Pons (tissue), 1 donor: ENCODE measurements at regions not wholly inside any gene's neighbourhood (a gene's known extent, or its start where the extent isn't known, plus 50 kb on each side); places are given as distances from the start of the nearest gene placed in this dataset.

Experiments
- DNase-seq: peaks from one replicate; pipeline ENCODE4 v3.0.0-alpha.2; 2016; ENCODE audit warnings: low spot score

DNA sequence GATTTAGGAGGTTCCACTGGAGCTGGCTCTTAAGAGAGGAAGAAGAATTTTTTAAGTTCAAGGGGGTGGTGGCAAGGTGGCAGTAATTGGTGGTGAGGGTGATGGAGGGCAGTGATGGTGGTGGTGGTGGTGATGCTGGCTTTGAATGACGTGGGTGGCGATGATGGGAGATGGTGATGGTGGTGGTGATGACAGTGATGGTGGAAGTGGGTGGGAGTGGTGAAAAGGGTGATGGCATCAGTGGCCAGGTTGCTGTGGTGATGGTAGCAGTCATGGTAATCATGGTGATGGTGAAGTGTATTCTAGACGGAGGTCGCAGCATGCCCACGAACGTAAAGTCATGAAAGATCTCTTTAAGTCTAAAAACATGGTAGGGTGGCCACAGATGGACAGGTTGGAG is 197.3 kb downstream of the PTEN start:
- DNase-seq: no peak

- no peak for DNase-seq
Measured at GRCh38 chr10:88062385-88062784, 199.0 kb downstream of the PTEN start.

- DNase-seq: no peak
Measured at GRCh38 chr10:88062798-88063472, 199.5 kb downstream of the PTEN start.

DNA sequence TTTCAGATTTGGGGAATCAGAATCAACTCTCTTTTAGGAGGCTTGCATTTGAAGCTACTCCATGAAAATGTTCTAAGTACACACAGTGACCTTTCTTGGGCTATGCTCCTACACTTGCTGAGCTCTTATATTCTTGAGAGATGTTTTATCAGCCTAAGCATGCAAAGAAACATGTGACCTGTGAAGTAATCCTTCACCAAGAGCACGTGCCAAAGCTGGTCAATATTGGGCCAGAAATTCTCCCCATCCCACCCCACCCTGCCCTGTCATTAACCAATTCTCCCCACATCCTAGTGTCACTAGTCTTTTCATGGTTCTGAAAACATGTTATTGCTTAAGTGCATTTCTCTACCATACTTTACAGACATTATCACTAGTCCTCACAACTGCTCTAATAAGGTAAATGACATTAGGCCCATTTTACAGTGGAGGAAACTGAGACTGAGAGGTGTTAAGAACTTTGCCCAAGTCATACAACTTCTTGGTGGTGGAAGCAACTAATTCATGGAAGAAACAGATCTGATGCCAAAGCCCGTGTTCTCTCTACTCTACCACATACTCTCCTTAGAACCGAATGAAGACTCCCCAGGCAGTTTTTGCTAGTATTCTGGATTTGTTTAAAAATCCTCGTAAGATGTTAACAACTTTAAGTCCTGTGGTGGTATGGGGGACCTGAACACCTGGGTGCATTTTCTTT is 200.6 kb downstream of the PTEN start:
- DNase-seq: no peak

GRCh38 chr10:88064608-88065382 is 201.4 kb downstream of the PTEN start:
- DNase-seq: no peak

- DNase-seq: peak; percentile 41
Measured at GRCh38 chr10:88065383-88066049, 202.1 kb downstream of the PTEN start.

GRCh38 chr10:88066319-88066718 is 202.9 kb downstream of the PTEN start:
- DNase-seq: peak; percentile 36

- DNase-seq: peak; percentile 72
Measured at GRCh38 chr10:88066876-88067275, 203.5 kb downstream of the PTEN start.

GRCh38 chr10:88067737-88068136 is 204.3 kb downstream of the PTEN start:
- no peak for DNase-seq

DNA sequence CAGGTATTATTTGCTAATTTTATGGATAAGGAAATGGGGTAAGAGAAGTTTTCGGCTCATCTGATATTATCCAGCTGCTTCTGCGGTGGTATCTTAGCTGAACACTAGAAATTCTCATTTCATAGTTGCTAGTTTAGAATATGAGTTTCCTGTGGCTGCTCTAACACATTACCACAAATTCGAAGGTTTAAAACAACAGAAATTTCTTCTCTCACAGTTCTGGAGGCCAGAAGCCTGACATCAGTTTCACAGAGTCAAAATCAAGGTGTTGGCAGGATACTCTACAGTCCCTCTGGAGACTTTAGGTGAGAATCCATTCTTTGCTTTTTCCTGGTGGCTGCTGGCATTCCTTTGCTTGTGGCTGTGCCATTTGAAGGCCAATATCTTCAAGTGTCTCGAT is 205.9 kb downstream of the PTEN start:
- DNase-seq: no peak

- no peak for DNase-seq
Measured at GRCh38 chr10:88070080-88070880, 206.9 kb downstream of the PTEN start.

DNA sequence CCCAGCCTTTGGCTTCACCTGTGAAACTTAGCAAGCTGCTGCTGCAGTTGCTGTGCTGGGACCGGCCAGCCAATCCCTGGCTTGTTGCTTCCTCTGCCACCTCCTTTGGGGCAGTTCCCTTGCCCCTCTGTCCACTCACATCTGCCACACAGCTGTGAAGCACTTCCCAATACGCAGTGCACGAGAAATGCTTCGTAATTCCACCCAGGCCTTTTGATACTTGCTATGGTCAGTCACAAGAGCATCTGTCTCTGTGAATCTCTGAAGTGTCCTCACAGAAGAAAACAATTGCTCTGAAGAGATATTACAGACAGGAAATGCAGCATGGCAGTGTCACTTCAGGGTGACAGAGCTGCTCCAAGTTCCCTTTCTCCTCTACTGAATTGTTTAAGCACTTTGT is 208.5 kb downstream of the PTEN start:
- no peak for DNase-seq

DNA sequence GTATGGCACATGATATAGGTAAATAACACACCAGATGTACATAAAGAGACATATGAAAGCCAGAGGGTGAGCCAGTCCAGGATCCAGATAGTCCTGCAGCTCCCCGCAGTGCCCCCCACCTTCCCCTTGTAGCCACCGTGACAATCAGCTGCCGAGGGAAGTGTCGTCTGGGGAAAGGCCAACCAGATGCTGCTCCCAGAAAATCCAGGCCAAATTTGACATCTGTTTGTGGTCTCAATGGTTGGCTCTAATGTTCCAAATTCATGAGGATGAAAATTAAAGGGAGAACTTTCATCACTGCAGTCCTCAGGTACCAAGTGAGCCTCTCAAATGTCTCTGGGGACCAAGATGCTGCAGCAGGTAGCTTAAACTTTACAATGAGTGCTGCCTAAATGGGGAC is 210.3 kb downstream of the PTEN start:
- no peak for DNase-seq

DNA sequence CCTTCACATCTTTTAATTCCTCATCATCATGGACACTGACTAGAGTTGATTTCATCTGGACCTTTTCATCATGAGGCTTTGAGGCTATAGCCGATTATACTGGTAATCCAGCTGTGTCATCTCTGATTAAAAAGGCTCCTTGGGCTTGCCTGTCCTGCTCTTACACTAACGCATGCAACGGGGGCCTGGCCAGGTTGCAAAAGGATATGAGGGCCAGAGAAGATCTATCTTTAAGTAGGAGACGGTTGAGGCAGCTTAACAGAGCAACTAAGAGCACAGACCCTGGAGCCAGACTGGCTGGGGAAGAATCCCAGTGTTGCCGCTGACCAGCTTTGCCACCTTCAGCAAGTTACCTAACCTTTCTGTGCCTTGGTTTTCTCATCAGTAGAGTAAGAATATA is 211.5 kb downstream of the PTEN start:
- no peak for DNase-seq

GRCh38 chr10:88076027-88076880 is 212.8 kb downstream of the PTEN start:
- no peak for DNase-seq

DNA sequence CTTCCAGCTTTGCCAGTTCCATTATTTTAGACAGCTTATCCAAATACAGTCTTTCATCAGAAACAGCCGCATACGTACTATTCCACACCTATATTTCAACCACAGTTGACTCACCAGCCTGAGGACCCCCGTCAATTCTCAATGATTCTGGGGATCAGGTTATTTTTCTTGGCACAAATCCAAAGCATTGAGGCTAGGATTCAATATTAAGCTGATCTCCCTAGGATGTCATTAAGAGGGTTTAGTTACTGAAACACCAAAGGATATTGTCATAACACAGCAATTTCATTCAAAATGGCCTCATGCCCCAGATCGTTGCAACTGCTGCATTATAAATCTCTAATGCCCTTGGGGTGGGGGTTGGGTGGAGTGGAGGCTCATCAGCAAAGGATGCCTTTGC is 214.6 kb downstream of the PTEN start:
- DNase-seq: no peak

- DNase-seq: no peak
Measured at GRCh38 chr10:88080213-88080612, 216.8 kb downstream of the PTEN start.

- no peak for DNase-seq
Measured at GRCh38 chr10:88081457-88082054, 218.1 kb downstream of the PTEN start.

- DNase-seq: no peak
Measured at GRCh38 chr10:88082391-88082790, 219.0 kb downstream of the PTEN start.
